G401.6 (cell line): ENCODE measurements at regions not wholly inside any gene's neighbourhood (a gene's known extent, or its start where the extent isn't known, plus 50 kb on each side); places are given as distances from the start of the nearest gene placed in this dataset.

Experiments
- FAIRE-seq: peaks from 2 replicates; lab custom pipeline; 2012; peaks lifted over from hg19 to GRCh38; lab: Jason Lieb, UNC

GRCh38 chr13:106129273-106129672 is 406.2 kb downstream of the EFNB2 start:
- no peak for FAIRE-seq

GRCh38 chr13:106122234-106122633 is 413.2 kb downstream of the EFNB2 start:
- FAIRE-seq, result no peak

DNA sequence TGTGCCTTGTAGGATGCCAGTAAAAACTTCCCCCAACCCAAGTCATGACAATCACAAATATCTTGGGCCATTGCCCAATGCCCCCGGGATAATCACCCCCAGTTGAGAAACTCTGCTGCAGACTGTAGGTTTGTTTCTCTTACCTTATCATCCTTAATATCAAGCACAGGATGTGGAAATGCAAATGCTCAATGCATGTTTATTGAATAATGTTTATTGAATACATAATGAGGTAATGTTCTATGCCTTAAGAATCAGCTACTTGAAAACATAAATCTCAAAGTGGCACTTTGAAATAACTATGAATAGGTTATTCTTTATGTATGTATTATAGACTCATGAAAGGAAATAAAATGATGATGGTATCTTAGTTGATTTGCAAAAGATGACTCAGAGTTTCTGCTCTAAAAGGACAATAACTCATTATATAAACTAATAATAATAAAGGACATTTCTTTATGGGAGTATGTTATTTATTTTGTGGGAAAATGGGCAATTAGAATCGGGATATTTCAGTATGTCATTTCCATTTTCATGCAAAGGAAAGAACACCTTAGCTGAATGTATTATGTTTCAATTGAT is 414.2 kb downstream of the EFNB2 start:
- FAIRE-seq, result no peak

- FAIRE-seq, result no peak
Observed at GRCh38 chr13:106118996-106119395, 416.5 kb downstream of the EFNB2 start.

DNA sequence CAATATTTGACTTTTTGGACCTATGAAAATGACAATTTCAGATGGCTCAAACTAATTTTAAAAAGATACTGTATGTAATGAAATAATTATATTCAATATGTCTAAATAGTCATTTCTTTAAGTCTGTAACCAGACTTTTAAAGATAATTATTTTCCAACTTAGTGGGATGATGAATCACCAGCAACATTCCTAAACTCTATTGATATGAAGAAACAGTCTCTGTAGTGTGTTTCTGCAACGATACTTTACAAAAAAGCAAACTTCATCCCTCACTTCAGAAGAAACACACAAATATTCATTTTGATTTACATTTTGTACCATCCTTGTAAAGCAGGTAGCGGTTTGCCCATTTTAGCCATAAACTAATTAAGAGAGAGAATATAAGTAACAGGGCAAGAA is 417.4 kb downstream of the EFNB2 start:
- FAIRE-seq, result no peak

DNA sequence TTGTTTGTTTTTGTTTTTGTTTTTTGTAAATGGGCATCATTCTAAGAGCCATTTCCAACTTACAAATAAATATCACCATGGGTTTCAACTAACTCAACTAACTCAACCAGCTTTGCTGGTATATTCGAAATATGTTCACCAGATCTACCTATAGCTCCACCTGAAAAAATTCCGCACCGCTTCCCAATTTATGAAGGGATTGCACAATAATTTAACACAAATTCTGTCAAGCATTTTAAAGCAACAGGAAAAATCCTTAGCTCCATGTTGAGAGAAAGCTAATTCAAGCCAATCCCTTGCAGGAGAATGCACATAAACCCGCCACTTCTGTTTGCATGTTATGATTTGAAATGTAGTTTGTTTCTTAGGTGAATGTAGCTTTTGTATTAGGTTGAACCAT is 417.8 kb downstream of the EFNB2 start:
- no peak for FAIRE-seq

DNA sequence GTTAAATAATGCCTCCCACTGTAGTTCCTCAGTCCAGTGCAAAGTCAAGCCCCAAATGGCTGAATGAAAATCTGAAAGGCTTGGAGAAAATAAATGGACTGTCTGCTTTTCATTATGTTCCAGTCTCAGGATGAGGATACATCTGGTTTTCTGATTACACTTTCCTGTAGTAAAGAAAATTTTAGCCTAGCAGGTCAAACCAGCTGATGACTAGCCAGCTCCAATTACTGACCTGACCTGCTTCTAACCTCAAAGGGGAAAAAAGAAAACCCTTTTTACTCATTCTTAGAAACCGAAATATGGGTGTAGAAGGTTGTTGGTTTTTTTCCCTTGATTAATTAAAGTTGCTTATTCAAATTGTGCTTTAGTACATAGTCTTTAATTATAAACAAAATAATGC is 418.4 kb downstream of the EFNB2 start:
- no peak for FAIRE-seq

GRCh38 chr13:106115081-106115480 is 420.4 kb downstream of the EFNB2 start:
- no peak for FAIRE-seq

DNA sequence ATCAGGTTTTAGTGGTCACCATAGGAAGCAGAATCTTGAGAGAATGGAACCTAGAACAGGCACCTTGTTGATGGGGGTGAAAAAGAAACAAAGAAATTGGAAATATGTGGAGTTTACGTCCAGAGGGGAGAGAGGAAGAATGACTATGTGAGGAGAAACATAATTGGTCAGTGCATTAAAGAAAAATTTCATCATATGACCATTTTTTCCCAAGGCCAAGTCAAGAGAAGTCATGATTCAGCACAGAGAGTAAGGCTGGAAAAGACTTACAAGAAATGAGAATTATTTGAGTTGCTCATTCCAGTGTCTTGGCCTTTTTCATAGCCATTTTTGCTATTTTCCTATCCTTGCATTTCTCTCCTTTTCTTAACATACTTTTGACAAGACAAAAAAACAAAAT is 421.7 kb downstream of the EFNB2 start:
- no peak for FAIRE-seq

DNA sequence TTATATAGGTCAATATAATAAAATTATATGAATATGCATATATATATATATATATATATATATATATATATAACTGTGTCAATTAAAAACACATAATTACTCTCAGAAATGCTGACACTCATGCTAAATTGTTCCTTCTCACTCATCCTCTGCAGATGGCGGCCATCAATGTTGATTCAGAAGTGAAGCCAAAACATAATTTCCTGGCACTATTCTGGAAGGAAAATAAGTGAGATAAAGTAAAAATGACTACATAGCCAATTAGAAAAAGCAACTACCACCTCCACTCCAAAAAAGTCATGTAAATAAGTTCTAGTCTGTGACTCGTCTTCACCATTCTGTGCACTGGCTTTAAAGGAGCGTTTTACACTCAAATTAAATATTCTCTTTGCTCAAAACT is 423.3 kb downstream of the EFNB2 start:
- no peak for FAIRE-seq

DNA sequence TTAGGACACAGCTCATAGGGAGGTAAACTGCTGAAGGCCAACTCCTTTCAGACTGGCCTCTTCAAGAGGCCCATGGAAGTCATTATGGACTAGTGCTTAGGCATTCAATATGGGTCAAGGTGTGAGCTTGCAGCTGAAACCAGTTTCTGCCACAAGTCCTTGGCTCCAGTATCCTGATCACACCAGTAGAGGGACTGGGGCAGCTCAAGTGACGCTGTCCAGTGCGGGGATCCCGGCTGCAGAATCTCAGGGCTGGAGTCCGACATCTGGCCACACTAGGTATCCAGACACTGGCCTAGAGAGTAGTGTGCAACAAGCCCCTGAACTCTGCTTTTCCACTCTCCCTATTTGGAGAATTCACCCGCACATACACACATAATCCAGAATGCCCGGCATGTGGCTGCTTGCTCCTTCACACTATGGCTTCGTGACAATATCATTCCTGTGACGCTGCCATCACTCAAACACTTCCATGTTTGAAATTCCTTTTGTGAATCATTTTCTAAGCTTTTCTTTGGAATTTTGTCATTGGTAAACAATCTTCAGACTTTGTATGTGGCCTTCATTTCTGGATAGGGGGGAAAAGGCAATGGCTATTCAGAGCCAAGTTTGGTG is 425.1 kb downstream of the EFNB2 start:
- FAIRE-seq, result no peak

DNA sequence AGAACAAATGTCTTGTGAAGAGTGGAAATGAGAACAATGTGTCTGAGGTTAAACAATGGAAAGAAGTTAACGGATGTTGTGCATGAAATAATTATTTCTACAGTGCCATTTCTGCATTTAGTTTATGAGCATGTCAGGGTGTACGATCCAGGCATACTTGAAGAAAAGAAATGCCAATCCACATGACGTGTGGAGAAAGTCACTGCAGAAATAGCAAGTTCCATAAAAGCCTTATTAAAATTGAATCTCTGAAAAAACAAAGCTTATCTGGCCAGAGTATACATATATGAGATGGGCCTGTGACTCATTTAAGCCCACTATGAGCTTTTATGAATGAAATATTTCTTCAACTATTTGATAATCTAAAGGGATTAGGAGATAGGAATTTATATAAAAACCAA is 426.1 kb downstream of the EFNB2 start:
- no peak for FAIRE-seq

GRCh38 chr13:106108346-106108745 is 427.1 kb downstream of the EFNB2 start:
- no peak for FAIRE-seq

- FAIRE-seq, result no peak
Observed at GRCh38 chr13:106107061-106107460, 428.4 kb downstream of the EFNB2 start.

GRCh38 chr13:106105153-106105552 is 430.3 kb downstream of the EFNB2 start:
- FAIRE-seq, result no peak

DNA sequence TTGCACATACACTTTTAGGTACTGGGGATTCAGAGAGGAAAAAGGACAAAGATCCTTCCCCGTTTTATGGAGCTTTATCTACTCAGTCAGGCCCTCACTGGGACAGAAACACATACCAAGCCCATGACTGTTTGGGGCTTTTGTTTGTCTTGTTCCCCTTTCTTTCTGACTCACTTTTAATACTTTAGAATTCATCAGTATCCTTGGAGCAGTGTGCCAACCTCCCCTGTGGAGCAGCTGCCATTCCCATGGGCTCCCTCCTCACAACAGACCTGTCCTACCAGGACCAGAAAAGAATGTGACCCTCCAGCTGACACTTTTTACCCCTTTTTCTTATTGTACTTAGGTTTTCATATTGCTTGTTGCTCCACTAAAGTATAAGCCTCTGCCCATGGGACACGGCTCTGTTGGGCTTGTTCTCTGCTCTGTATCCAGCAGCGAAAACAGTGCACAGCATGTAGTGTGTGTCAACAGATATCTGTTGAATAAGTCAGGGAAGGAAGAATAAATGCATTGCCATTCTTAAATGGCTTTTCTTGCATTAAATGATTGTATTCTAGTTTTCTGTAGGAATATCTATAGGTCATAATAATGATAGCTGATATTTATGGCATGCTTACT is 431.1 kb downstream of the EFNB2 start:
- FAIRE-seq, result no peak

GRCh38 chr13:106103779-106104178 is 431.7 kb downstream of the EFNB2 start:
- FAIRE-seq, result no peak

DNA sequence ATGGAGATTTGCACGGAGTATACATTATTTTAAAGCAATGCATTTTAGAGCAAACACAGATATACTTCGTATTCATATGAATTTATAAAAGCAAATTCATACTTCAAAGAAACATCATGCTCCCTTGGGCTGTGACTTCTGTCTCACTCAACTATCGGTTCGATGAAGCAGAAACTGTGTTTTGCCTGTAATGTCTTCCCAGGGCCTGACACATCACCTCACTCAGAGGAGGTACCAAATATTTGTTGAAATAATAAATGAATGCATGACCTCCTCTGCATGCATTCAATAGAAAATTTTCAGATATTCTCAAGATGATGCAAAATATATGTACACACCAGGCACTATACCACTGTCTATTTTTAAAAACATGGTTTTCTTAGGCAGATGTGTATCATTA is 432.7 kb downstream of the EFNB2 start:
- no peak for FAIRE-seq

DNA sequence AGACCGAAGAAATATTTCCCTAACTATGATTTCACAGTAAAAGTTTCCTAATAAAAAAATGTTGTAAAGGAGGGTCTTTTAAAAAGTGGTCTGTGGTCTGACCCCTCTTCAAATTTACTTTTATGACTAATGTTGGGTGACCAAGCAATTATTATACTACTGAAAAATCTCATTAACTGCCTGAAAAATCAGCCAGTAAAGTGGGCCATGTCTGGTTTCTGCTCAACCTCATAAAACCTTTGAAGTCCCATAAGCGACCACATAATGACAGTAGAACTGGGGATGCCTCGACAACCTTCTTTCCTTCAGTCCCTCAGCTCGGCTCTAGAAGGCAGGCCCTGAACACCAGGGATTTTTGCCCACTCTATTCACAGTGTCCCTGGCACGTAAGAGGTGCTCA is 434.3 kb downstream of the EFNB2 start:
- no peak for FAIRE-seq

DNA sequence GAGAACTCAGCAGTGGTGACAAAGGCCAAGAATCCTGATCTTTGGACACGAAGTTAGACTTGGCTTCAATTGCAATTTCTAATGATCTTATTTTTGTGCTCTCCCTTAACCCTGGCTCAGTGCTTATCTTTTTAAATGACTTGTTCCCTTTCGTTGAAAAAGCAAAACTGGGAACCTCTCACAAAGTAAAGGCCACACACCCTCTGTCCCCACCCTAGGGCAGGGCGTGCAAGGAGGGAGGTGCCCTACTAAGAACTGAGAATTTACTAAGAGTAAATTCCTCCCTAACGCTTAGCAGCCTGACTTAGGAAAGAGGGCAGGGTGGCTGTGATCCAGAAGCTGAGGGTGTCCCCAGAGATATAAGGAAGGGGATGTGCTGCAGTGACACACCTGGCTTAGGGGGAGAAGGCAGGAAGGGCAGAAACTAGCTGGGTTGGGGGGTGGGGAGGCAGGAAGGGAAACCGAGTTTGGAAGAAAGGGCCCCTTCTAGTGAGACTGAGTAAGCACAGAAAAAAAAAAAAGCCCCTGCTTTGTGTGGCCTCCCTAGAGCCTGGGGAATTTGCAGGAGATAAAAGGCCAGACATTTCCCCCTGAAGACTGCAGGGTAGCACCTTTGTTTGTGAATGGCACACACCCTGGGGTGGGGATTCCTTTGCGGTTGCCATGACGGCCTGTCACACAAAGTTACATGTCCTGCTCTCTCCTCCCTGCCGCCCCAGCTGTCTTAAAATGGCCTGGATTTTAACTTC is 435.1 kb downstream of the EFNB2 start:
- FAIRE-seq, result no peak

DNA sequence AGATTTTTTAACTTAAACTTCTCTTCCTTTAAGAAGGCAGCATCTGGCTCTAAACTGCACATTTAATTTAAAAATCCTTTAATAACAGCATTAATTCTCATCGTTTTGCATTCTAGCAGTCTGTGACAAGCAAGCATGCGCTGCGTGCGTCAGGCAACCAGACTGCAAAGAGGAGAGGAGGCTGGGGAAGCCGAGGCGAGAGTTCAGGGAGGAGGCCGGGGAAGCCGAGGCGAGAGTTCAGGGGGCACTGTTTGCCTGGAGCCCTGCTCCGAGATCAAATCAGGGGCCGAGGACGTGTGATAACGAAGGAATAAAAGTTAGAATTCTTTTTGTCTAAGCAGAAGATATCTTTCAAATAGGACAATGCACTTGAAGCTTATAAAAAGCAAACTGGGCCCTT is 435.7 kb downstream of the EFNB2 start:
- no peak for FAIRE-seq

- no peak for FAIRE-seq
Observed at GRCh38 chr13:106098778-106099177, 436.7 kb downstream of the EFNB2 start.

GRCh38 chr13:106096661-106097092 is 438.8 kb downstream of the EFNB2 start:
- FAIRE-seq, result no peak
